Heart left ventricle (tissue), 13 donors: ENCODE measurements at regions not wholly inside any gene's neighbourhood (a gene's known extent, or its start where the extent isn't known, plus 50 kb on each side); places are given as distances from the start of the nearest gene placed in this dataset.

Experiments used
- POLR2A ChIP-seq, 2 donors: fragments of 450-650 bp; IDR thresholded peaks; one replicate each; pipeline ENCODE4 v1.6.1; 2017; ENCODE audit warnings: antibody characterized with exemption in 2 of 2, mild to moderate bottlenecking in 2 of 2, moderate library complexity in 2 of 2
- TF ChIP-seq, protein P1 (sequence below), 12 donors: fragments of 200-600 bp; sonication (generic) in 4 of 12; IDR thresholded peaks; one replicate each; pipeline versions ENCODE4 v1.5.0 to v1.8.0; 2018 to 2022; ENCODE audit warnings: antibody characterized with exemption in 12 of 12, mild to moderate bottlenecking in 5 of 12
- donor health status: ischemic (EF 13 %, LVEDD 7.1; RV severe dilation, severe dysfunction).
- donor health status: DM: no; HTN: yes; CAD: no.
- donor health status: DM: no; HTN: no; CAD: no.
- donor health status: ischemic (EF 25% LVEDD 6.9; RV normal size, moderate dysfunction).
- donor health status: ischemic (EF 25% LVEDD 5.7; RV mildly dilated, moderate dysfunction).
- donor health status: ischemic (EF 35%, LVEDD 5.7; RV mildly dilated, moderate dysfunction).
- donor health status: nonischemic (EF 11% LVEDD 7.7; RV severe dilation, severe dysfunction).
- donor health status: DM: yes; HTN: yes; CAD: no.
- donor health status: PGD.
- donor health status: ischemic (EF 29% LVEDD 5.4; RV normal size, mild dysfunction).
- donor health status: nonischemic (EF 23%, LVEDD 6.1; RV moderate dilation, normal function).

DNA sequence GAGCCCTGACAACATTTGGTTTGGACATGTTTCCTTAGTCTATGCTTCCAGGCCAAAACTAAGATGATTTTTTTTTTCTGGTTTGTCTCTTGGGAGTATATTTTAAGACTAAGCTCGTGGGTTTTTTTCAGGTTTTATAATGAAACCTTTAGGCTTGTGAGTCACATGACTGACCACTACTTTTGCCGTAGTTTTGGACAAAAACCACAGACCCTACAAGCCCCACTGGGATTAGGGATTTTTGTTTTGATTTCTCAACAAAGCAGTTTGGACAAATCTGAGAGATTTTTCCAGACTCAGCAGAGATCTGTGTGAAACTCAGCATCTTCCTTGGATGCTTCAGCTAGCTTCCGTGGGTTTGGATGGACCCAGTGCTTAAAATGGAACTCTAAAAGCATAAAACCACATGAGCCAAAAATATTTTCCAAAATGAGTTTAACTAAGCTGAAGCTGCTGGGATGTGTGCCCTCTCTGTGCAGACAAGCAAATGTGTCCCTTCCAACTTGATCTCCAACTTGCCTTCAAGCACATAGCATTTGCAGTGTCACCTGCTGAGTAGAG, 70.3 kb upstream of the SMIM15 start:
- TF ChIP-seq, protein P1, sequence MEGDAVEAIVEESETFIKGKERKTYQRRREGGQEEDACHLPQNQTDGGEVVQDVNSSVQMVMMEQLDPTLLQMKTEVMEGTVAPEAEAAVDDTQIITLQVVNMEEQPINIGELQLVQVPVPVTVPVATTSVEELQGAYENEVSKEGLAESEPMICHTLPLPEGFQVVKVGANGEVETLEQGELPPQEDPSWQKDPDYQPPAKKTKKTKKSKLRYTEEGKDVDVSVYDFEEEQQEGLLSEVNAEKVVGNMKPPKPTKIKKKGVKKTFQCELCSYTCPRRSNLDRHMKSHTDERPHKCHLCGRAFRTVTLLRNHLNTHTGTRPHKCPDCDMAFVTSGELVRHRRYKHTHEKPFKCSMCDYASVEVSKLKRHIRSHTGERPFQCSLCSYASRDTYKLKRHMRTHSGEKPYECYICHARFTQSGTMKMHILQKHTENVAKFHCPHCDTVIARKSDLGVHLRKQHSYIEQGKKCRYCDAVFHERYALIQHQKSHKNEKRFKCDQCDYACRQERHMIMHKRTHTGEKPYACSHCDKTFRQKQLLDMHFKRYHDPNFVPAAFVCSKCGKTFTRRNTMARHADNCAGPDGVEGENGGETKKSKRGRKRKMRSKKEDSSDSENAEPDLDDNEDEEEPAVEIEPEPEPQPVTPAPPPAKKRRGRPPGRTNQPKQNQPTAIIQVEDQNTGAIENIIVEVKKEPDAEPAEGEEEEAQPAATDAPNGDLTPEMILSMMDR (IDR thresholded peaks at IDR 0.05): no peak
- no peak for TF ChIP-seq POLR2A (IDR thresholded peaks at IDR 0.05)
